Amygdala (tissue), 56 donors: ENCODE measurements at regions not wholly inside any gene's neighbourhood (a gene's known extent, or its start where the extent isn't known, plus 50 kb on each side); places are given as distances from the start of the nearest gene placed in this dataset.

Experiments
- DNase-seq, 56 donors: peaks; one replicate each; lab custom pipeline; 2025; lab: John Stamatoyannopoulos, UW

DNA sequence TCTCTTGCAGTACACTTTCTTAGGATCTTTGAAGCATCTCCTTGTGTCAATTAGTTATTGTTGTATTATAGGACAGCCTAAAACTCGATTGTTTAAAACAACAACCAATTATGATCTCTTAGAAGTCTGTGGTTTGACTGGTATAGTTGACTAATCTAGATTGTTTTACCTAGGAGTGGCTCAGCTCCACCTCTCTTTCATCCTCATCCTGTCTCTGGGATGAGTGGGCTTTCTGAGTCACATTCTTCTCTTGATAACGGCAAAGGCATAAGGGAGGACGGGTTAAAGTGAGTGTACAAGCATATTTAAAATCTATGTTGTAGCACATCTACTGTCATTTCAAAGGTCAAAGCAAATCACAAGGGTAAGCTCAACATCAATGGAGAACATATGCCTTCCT lies 102.3 kb upstream of the GULP1 start:
- no peak for DNase-seq

DNA sequence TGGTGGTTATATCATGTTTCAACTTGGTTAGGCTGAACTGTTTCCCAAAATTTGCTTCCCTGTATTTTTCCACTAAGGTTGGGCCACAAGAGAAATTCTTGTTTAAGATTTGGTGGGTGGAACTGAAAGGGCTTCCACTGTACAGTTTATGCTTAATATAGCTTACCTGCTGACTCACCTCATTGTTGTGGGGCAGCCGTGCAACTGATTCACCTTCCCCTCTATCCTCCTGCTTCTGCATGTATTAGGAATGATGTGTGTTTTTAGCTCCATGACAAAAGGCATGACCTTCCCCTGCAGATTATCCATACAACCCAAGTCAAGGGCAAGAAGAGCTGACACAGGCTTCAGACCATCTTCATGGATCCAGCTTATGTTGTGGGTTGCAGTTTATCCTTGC lies 98.4 kb upstream of the GULP1 start:
- no peak for DNase-seq

DNA sequence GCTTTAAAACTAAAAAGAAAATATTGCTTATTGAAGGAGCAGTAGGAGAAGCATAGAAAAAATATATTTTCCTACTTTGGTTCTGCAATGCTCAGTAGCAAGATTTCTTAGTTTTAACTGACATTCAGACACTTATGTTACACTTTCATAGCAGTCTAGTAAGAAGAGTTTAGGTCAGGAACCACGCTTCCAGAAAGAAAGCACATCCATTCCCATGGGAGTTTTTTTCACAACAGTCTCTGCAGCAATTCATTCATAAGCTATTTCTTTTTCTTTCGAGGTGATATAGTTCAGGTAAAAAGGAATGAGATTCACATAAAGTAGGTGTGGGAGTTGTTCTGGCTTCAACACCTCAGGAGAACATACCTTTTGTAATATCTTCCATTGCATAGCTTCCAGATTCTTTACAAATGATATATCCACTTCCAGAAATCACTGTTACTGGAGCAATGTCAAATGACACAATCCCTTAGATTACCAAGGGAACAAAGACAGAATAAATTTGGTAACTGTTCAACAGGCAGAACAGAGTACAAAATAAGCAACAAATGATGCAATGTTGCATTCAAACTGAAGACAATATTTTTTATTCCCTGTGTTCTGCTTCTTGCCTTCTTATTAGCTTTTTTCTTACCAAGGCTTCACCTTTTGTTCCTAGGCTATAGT lies 95.2 kb upstream of the GULP1 start:
- DNase-seq = no peak

DNA sequence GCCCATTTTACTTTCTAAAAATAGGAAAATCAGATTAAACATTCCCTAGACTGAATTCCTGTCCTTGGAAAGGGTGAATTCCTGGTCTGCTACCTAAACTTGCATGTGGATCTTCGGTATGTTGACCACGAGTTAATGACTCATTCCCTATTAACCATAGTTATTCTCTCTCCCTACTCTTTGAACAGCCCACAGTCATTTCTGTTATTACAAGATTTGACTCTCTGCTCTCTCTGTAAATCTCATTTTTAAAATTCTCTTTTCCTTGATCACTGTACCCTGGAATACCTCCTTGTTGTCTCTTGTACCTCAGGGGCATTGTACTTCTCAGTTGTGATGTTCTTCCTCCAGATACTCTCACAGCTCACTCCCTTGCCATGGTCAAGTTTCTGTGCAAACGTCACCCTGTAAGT lies 92.0 kb upstream of the GULP1 start:
- DNase-seq = no peak

DNA sequence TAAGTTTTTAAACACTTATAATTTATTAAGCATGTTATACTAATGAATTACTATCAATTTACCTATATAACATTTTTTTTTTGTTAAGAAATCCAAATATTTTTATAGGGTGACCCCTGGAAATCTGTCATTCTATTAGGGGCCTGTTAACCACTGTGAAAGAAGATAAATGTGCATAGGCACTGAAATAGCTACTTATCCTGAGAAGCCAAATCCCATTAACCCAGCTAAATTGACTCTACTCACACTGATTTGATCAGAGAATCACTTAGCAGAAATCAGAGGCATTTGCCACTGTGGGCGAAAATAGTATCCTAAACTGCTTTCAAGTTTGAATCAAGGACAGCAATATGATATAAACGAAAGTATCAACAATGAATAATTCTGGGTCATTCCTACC lies 90.0 kb upstream of the GULP1 start:
- no peak for DNase-seq

DNA sequence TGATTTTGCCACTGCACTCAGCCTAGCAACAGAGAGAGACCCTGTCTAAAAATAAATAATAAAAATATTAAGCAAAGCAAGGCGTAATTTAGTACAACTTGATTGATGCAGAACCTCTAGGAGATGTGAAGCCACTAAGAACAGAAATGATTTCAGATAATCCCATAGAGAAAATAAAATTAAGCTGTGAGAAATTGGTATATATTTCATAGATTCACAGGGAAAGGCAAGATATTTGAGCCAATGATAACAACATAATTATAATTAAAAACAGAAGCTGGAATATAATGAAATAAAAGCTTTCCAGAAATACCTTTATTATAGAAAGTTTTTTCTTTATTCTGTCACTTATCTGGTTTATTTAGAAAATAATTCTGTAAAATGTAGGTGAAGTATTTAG lies 88.9 kb upstream of the GULP1 start:
- no peak for DNase-seq

DNA sequence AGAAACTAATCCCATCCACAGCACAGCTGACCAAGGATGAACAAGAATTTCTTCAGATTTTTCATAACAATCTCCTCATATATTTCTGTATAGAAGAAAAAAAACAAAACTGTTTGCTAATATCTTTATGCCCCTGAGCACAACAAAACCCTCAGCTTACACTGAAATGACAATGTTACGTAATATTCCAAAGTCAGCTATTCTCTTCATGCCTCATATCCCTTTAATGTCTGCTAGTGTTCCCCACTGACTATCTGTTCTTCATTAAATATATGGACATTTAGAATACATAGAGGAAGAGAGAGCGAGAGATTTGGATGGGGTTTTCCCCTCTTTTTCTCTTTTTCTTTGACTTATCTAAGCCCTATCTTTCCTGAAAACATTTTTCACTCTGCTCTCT lies 87.9 kb upstream of the GULP1 start:
- no peak for DNase-seq

DNA sequence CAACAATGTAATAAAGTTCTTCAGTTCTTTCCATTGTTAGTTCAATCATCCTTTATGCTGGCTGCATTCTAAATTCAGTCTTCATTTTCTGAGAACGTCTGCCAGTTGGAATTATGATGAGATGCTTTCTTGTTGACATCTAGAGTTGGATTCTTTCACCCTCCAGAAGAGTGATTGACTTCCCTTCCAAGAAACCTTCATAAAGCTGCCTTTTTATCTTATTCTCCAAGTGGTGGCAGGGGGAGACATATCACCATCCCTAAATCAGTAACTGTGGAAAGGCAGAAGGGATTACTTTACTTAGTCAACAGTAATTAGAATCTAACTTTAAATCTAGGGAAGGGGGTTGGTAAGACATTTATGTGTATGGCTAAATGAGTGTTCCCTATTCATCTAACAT lies 86.8 kb upstream of the GULP1 start:
- no peak for DNase-seq

DNA sequence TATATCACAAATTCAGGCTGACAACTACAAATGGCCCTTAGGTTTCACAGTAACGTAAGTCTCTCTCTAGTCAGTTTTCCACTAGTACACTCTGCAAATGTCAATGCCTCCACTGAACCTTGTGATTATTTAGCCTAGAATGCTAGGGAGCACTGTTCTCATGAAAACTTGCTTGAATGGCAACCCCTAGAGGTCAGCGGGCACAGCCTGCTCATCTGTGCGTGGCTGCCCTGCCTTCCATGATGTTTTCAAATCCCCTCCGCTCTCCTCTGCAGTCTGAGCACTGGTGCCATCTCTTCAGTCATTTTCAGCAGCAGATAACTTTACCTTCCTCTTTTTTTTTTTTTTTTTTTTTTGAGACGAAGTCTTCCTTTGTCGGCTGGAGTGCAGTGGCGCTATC lies 84.1 kb upstream of the GULP1 start:
- DNase-seq = no peak

DNA sequence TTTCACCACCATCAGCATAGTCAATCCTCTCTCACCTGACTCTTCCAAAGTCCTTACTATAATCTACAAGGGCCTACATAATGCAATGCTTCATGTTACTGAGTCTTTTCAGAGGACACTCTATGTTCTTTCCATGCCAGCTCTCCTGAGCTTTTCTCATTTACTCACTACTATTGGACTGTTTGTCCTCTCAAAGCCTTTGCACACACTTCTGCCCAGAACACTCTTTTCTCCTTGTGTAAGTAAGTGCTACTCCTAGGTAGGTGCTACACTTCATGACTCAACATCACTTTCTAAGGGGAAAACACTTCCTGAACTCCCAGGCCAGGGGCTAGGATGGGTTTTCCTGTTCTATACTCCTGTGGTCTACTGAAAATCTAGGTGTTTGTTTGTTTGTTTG lies 82.5 kb upstream of the GULP1 start:
- DNase-seq = no peak

DNA sequence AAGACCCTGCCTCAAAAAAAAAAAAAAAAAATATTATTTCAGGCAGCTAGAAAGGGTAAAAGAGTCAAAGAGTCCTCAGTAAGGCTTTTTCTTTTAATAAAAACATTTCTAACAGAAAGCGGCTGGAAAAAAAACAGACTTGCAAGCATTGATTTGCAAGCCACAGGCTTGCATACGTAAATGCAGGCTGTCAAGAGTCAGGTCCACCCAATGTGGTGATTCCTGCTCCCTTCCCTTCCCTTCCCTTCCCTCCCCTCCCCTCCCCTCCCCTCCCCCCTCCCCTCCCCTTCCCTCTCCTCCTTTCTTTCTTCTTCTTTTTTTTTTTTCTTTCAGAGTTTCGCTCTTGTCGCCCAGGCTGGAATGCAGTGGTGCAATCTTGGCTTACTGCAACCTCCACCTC lies 74.4 kb upstream of the GULP1 start:
- DNase-seq = no peak

DNA sequence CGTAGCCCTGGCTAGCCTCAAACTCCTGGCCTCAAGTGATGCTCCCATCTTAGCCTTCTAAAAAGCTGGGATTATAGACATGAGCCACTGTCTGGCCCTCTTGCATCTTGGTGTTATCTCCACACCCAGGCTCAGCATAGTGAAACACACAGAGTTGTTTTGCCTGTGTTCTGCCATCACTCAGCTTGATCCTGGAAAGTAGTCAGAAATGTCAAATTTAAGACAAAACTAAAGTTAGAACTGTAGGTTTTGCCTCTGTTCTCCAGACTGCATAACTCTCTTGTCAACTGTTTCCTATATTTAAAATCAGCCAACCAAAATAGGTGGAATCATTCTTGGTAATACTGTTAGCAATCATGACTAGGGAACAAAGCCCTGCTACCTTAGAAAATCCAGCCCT lies 72.1 kb upstream of the GULP1 start:
- DNase-seq = no peak

DNA sequence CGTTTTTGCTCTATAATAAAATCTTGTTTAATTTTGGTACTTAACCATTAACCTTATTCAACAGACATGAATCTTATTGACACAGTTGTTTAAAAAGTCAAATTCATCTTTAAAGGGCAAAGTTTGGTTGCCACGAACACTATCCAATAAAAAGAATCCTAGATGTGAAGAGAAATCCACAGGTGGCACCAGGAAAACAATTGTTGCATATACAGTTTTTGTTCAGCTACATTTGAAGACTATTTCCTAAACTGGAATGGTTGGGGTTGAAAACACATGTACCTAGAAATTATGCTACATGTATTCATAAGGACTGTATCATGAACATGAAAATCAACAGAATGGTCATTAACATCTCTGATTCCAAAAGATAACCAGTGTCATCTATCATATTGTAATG lies 71.1 kb upstream of the GULP1 start:
- no peak for DNase-seq

DNA sequence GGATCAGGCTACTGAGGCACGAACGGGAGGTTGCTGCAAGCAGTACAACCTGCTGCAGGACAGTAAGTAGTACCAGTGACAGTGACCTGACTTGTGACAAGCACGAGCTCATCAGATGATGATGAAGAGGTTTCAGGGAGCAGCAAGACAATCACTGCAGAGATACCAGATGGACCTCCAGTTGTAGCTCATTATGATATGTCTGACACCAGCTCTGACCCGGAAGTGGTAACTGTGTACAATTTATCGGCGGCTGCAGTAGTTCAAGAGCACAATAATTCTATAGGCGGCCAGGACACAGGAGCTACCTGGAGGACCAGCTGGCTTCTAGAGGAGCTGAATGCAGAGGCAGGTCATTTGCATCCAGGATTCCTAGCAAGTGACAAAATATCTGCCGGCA lies 64.0 kb upstream of the GULP1 start:
- no peak for DNase-seq

DNA sequence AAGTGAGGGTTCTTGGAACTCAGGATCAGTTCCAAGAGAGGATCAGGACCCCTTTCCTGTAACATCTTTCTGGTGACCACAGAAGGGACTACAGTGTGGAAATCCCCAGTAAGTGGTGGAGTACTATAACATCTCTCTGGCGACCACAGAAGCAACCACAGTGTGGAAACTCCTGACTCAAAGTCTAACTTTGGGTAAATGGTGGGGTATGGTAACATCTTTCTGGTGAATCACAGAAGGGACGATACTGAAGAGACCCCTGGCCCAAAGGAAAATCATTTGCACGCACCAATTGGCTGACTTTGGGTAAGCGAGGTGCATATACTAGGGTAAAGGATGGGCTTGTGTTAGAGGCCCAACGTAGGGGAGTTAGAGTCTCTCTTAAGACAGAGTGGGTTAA lies 56.3 kb upstream of the GULP1 start:
- DNase-seq = no peak

DNA sequence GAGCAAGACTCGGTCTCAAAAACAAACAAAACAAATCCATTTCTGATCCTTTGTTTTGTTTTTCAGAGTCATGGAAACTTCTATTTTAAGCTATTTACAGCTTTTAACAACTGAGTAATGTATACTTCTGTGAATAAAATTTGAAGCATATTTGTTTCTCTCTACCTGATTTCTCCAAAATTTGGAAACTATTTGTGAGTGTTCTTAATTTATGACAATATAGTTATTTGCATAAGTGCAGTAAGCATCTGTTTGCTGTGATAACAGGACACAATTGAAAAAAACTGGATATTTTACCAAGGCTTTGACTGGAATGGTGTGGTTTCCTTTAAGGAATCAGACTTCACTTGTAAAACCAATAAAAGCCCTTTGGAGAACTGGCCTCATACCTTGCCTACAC lies 53.3 kb upstream of the GULP1 start:
- no peak for DNase-seq
